Liver (tissue), 3 donors: ENCODE measurements at regions not wholly inside any gene's neighbourhood (a gene's known extent, or its start where the extent isn't known, plus 50 kb on each side); places are given as distances from the start of the nearest gene placed in this dataset.

Experiments used
- EGR1 ChIP-seq, 2 donors: IDR thresholded peaks; 2 replicates each; pipeline ENCODE4 v1.6.1; 2016 to 2018; ENCODE audit warnings: antibody characterized with exemption in 2 of 2, low read depth in 2 of 2
- RAD21 ChIP-seq, 2 donors: IDR thresholded peaks; 2 replicates each; pipeline ENCODE4 v1.6.1; 2016; ENCODE audit warnings: antibody characterized with exemption in 2 of 2, mild to moderate bottlenecking in 2 of 2
- RXRA ChIP-seq, 2 donors: IDR thresholded peaks; 2 replicates each; pipeline ENCODE4 v1.6.1; 2017 to 2018; ENCODE audit warnings: antibody characterized with exemption in 2 of 2, mild to moderate bottlenecking in 1 of 2
- SP1 ChIP-seq: IDR thresholded peaks from 2 replicates; pipeline ENCODE4 v1.6.1; 2018; ENCODE audit warnings: antibody characterized with exemption, mild to moderate bottlenecking
- TAF1 ChIP-seq: conservative IDR thresholded peaks from 2 replicates; pipeline ENCODE4 v1.6.1; 2016; ENCODE audit warnings: antibody characterized with exemption, mild to moderate bottlenecking
- YY1 ChIP-seq: IDR thresholded peaks from 2 replicates; pipeline ENCODE4 v1.6.1; 2016; ENCODE audit warnings: antibody characterized with exemption, mild to moderate bottlenecking
- TF ChIP-seq, protein P1 (sequence below): fragments of 150-350 bp; IDR thresholded peaks from 2 replicates; pipeline ENCODE4 v1.5.1; 2017; ENCODE audit warnings: improper control_type of control experiment, low read depth, low read length; ENCODE audit not compliant: missing input control
- TF ChIP-seq, protein P2 (sequence below): IDR thresholded peaks from 2 replicates; pipeline ENCODE4 v1.6.1; 2016; ENCODE audit warnings: antibody characterized with exemption
- donor health status: healthy.
- donor health status: healthy.

GRCh38 chr11:76724171-76724768 is 53.7 kb upstream of the LRRC32 start:
- TF ChIP-seq, protein P1, sequence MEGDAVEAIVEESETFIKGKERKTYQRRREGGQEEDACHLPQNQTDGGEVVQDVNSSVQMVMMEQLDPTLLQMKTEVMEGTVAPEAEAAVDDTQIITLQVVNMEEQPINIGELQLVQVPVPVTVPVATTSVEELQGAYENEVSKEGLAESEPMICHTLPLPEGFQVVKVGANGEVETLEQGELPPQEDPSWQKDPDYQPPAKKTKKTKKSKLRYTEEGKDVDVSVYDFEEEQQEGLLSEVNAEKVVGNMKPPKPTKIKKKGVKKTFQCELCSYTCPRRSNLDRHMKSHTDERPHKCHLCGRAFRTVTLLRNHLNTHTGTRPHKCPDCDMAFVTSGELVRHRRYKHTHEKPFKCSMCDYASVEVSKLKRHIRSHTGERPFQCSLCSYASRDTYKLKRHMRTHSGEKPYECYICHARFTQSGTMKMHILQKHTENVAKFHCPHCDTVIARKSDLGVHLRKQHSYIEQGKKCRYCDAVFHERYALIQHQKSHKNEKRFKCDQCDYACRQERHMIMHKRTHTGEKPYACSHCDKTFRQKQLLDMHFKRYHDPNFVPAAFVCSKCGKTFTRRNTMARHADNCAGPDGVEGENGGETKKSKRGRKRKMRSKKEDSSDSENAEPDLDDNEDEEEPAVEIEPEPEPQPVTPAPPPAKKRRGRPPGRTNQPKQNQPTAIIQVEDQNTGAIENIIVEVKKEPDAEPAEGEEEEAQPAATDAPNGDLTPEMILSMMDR: no peak
- TF ChIP-seq TAF1 (no peak), RXRA (IDR thresholded peaks at IDR 0.05) (no peak), RAD21 (IDR thresholded peaks at IDR 0.05) (no peak), YY1 (no peak), SP1 (no peak), EGR1 (IDR thresholded peaks at IDR 0.05; ENCODE audit: low read depth in 2 of 2) (no peak)
- TF ChIP-seq, protein P2, sequence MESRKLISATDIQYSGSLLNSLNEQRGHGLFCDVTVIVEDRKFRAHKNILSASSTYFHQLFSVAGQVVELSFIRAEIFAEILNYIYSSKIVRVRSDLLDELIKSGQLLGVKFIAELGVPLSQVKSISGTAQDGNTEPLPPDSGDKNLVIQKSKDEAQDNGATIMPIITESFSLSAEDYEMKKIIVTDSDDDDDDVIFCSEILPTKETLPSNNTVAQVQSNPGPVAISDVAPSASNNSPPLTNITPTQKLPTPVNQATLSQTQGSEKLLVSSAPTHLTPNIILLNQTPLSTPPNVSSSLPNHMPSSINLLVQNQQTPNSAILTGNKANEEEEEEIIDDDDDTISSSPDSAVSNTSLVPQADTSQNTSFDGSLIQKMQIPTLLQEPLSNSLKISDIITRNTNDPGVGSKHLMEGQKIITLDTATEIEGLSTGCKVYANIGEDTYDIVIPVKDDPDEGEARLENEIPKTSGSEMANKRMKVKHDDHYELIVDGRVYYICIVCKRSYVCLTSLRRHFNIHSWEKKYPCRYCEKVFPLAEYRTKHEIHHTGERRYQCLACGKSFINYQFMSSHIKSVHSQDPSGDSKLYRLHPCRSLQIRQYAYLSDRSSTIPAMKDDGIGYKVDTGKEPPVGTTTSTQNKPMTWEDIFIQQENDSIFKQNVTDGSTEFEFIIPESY: no peak
